ENCODE measurements at regions not wholly inside any gene's neighbourhood (a gene's known extent, or its start where the extent isn't known, plus 50 kb on each side); places are given as distances from the start of the nearest gene placed in this dataset.

- Histone ChIP-seq H3K4me3 (replicated peaks in 1 of 3) (no peak overlapping the region), H3K4me1 (no peaks in the 10 kb centered on the region), H3K27ac (no peak overlapping the region), H3K9me3 (no peaks in the 10 kb centered on the region), H3K36me3 (no peaks in the 10 kb centered on the region), H3K27me3 (no peaks in the 10 kb centered on the region)
- WGBS, 2 donors, result 92 to 93% methylated on average over 1 of the region's 1 CpG
- intact Hi-C loops (cut with DNase I), result no loop called here
- no peak for TF ChIP-seq CTCF (IDR thresholded peaks at IDR 0.05)
- TF ChIP-seq POLR2A (IDR thresholded peaks at IDR 0.05), result no peak
- no peak for DNase-seq
These were observed 438.3 kb downstream of the GPAT3 start for GRCh38 chr4:83974111-83974780.

GRCh38 chr4:83964996-83965541 is 429.2 kb downstream of the GPAT3 start:
- Histone ChIP-seq H3K4me3 (replicated peaks in 1 of 3) (no peak overlapping the region), H3K27me3 (no peaks in the 10 kb centered on the region), H3K4me1 (no peaks in the 10 kb centered on the region), H3K27ac (no peak overlapping the region), H3K9me3 (no peaks in the 10 kb centered on the region), H3K36me3 (no peaks in the 10 kb centered on the region)
- WGBS, 2 donors, result 93 to 96% methylated on average over 3 of the region's 3 CpGs
- DNase-seq, result no peak
- intact Hi-C loops (cut with DNase I), result no loop called here
- TF ChIP-seq CTCF (IDR thresholded peaks at IDR 0.05) (no peak), POLR2A (IDR thresholded peaks at IDR 0.05) (no peak)

GRCh38 chr4:83962492-83962891 is 426.6 kb downstream of the GPAT3 start:
- H3K27ac ChIP-seq, result no peak overlapping the region
- intact Hi-C loops (cut with DNase I), result no loop called here

GRCh38 chr4:83961575-83961974 is 425.7 kb downstream of the GPAT3 start:
- 55 to 56% methylated on average over 3 of the region's 3 CpGs for WGBS, 2 donors
- Histone ChIP-seq H3K27ac (no peak overlapping the region), H3K36me3 (no peaks in the 10 kb centered on the region), H3K4me1 (no peaks in the 10 kb centered on the region), H3K27me3 (no peaks in the 10 kb centered on the region), H3K9me3 (no peaks in the 10 kb centered on the region), H3K4me3 (replicated peaks in 1 of 3) (no peak overlapping the region)
- TF ChIP-seq CTCF (IDR thresholded peaks at IDR 0.05), result no peak
- no peak for TF ChIP-seq POLR2A (IDR thresholded peaks at IDR 0.05)
- intact Hi-C loops (cut with DNase I), result no loop called here
- no peak for DNase-seq

More at GRCh38 chr4:83962492-83962891, 426.6 kb downstream of the GPAT3 start:
- no peak for DNase-seq
- Histone ChIP-seq H3K4me1 (no peaks in the 10 kb centered on the region), H3K36me3 (no peaks in the 10 kb centered on the region), H3K9me3 (no peaks in the 10 kb centered on the region), H3K27me3 (no peaks in the 10 kb centered on the region), H3K4me3 (replicated peaks in 1 of 3) (no peak overlapping the region)
- TF ChIP-seq CTCF (IDR thresholded peaks at IDR 0.05) (no peak), POLR2A (IDR thresholded peaks at IDR 0.05) (no peak)
- 85 to 92% methylated on average over 4 of the region's 4 CpGs for whole genome bisulfite sequencing, 2 donors

- intact Hi-C loops (cut with DNase I), result no loop called here
- TF ChIP-seq POLR2A (IDR thresholded peaks at IDR 0.05), result no peak
- TF ChIP-seq CTCF (IDR thresholded peaks at IDR 0.05), result no peak
- no peaks in the 10 kb centered on the region for H3K9me3 ChIP-seq
- DNase-seq, result no peak
- H3K4me3 ChIP-seq (replicated peaks in 1 of 3), result no peak overlapping the region
- no peaks in the 10 kb centered on the region for H3K36me3 ChIP-seq
- no peaks in the 10 kb centered on the region for H3K27me3 ChIP-seq
- no peaks in the 10 kb centered on the region for H3K4me1 ChIP-seq
- H3K27ac ChIP-seq, result no peak overlapping the region
- 88 to 95% methylated on average over 5 of the region's 5 CpGs for WGBS, 2 donors
These were observed 423.3 kb downstream of the GPAT3 start for GRCh38 chr4:83959160-83959559.
